HG03064 (cell line): ENCODE measurements at regions not wholly inside any gene's neighbourhood (a gene's known extent, or its start where the extent isn't known, plus 50 kb on each side); places are given as distances from the start of the nearest gene placed in this dataset.

Experiments used
- ATAC-seq: cut with Tn5 transposase; IDR thresholded peaks from one replicate; pipeline ENCODE4 v1.9.1; 2021; ENCODE audit warnings: low read depth; ENCODE audit not compliant: unreplicated experiment

DNA sequence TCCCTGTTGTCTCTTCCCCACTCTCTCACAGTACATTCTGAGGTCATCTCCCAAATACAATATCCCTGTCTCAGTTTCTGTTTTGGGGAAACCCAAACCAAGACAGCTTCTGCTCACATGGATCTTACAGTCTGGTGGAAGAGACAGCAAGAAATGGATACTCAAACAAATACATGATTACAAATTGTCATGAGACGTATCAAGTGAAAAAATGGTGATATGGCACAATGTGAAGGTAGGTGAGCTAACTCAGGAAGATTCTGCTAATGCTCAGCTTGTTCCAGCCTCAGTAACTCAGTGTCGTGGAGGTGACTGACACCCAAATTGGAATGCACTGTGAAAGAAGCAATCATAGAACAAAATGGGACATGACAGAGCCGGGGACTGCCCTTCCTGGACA is 68.3 kb downstream of the CHST1 start:
- ATAC-seq = no peak

DNA sequence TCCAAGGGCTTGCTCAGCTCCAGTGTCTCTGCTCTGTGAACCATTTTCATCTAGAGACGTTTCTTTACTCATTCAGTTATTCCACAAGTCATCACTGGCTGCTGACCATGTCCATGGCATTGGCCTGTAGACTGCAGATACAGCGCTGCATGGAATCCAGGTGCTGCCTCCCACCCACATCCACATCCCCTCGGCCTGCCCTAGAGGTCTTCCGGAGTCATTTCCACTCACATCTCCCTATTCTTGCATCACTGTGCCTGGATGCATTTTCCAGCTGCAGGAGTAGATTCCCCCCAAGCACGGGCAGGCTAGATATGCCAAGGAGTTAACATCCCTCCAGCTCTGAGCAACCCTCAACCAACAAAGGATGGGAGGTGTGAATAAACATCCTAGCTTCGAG is 68.9 kb downstream of the CHST1 start:
- no peak for ATAC-seq

DNA sequence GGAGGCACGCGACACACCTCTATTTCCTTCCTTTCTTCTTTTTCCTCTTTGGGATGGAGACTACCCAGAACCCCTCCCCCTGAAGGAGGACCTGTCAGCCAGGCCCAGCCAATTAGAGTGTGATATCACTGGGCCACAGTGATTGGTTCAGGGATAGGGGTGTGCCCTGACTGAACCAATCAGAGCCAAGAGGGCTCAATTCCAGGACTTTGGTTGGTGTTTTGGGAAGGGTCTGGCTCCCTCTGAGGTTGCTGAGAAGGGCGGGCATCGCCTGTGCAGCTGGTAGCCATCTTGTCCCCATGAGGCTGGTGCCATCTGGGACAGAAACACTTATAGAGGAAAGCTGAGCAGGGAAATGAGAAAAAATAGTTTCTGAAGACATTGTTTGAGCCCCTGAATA is 71.4 kb downstream of the CHST1 start:
- no peak for ATAC-seq

DNA sequence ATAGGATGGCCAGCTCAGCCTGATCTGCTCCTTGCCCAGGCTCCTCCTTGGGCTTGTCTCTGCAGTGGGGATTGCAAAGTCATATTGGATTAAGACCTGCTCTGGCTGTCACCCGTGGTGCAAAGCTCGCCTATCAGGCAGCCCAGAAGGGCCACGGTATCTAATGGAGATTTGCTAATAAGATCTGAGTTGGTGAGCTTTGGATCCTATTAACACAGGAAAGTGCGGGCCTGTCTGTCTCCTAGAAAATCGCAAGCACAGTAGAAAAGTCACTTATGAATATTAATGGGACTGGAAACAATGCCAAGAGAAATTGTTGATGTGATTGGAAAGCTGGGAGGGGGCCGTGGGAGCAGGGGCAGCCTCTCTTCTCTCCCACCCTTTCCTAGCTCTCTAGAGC is 72.8 kb downstream of the CHST1 start:
- no peak for ATAC-seq

DNA sequence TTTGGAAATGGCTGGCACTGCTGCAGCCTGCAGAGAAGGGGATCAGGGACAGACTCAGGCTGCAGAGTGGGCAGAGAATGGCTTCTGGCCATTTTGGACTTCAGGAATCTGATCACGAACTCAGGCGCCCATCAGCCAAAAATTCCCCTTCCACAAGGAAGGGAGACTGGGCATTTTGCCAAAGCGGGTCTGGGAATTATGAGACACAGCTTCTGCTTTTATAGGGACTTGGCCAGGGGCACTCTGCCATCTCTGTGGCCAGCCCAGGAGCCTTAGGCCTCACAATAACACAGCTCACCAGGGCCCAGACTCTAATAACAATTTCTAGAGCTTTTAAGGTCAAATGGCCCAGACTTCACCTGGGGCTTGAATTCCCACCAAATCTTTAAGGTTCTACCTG is 74.7 kb downstream of the CHST1 start:
- ATAC-seq = no peak

DNA sequence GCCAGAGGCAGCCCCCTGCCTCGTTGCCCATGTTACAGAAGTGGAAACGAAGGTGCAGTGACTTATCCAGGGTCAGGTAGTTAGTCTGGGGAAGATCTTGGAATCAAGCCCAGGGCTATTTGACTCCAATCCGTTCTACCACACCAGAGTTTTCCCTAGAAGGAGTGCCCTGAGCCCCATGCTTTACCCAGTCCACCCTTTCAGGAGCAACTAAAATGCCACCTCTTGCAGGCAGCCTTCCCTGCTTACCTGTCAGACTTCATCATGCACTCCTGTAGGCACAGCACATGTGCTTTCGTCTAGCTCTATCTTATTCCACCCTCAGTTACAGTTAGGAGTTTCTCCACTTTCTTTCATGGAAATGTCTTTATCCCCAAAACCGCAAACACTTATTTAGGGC is 80.2 kb downstream of the CHST1 start:
- no peak for ATAC-seq

DNA sequence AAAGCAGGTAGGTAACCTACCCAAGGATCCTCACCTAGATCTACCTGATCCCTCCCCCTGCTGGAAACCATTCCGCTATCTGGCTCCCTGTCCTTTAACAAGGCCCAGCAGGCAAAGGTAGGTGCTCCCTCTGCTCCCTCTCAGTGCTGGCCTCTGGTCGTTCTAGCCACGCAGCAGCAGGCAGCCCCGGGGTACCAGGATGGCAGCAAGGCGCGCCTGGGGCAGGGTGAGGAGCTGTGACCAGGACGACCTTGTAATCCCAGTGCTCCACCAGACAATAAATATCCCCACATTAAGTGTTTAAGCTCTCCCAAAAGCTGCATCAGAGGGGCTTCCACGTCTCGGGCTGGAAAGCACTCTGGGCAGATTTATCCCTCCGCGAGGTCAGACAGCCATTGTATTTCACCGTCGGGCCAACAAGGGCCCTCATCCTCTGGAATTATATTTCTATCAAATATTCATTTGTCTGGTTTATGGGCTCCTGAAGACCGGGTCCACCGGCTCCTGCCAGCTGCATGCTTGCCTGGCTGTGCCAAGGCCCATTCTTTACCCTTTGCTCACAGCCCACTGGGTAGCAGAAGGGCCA is 81.3 kb downstream of the CHST1 start:
- ATAC-seq = no peak

DNA sequence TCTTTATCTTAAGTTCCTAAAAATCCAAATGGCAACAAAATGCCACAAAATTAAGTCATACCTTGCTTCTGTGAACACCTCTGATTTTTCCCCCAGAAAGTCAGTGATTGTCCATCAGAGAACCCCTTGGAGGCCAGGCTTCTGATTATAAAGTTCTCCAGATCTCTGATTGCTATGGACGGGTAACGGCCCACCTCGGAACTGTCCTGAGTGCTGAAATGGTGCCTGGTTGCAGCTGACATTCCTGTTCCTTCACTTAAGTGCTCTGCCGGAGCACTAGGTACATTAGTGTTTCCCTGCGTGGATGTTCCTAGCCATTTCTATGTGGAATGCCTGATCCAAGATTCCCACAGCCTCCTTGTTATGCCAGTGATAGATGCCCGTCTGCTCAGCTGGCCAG is 85.0 kb downstream of the CHST1 start:
- no peak for ATAC-seq

DNA sequence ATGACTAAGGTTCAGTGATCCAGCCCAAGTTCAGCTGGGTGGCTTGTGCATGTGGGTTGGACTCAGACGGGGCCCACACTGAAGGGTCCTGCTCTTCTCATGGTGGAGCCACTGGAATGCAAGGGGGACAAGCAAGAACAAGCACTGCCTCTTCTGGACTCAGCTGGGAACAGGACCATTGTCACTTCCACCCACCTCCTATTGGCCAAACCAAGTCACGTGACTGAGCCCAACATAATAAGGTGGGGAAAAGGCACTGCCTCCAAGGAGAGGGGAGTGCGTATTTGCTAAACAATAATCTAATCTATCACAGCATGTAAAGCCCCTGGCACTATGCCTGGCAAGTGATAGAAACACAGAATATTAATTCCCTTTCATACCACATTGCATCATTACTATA is 87.1 kb downstream of the CHST1 start:
- no peak for ATAC-seq

DNA sequence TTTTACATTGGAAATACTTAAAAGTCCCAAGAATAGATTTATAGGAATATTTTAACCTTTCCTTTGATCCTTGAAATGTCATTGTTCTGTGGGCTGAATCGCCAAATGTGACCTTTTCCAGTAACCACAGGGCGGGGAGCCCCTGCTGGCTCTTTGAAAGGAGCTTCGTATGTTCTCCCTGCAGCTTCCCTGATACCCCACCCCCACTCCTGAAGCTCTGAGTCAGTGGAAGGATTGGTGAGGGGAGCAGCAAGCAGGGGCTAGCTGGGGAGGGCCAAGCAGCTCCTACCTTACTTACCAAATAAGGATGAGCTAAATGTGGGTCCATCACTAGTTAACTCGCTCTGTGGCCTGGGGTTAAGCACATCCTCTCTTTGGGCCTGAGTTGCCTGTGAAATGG is 87.7 kb downstream of the CHST1 start:
- ATAC-seq = no peak

DNA sequence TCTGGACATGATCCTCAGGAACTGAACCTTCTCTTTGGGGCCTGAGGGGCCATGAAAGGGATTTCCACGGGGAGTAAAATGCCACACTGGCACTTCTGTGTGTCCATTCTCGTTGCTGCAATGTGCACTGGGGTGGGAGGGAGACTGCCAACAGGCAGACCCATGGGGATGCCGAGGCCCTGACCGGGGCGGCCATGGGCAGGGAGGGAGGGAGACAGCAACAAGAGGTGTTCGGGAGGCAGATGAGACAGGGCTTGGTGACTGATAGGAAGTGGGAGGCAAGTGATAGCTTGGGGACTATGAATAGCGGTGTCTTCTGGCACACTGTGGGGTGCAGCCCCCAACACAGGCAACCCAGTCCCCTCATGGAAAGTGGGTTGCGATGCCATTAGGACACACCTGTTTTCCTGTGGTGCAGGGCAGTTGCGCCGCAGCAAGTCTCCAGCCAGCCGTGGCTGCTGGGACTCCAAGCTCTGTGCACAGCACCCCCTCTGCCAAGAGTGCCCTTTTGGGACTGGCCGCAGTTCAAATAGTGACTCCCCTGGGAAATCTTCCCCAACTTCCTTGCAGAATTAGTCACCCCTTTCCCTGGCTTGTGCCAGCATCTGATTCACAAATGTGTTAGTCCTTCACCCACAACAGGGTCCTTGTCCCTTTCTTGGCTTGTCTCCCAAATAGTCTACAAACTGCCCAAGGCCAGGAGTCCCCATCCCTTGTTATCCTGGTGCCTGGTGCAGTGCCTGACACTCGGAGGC is 88.8 kb downstream of the CHST1 start:
- no peak for ATAC-seq

DNA sequence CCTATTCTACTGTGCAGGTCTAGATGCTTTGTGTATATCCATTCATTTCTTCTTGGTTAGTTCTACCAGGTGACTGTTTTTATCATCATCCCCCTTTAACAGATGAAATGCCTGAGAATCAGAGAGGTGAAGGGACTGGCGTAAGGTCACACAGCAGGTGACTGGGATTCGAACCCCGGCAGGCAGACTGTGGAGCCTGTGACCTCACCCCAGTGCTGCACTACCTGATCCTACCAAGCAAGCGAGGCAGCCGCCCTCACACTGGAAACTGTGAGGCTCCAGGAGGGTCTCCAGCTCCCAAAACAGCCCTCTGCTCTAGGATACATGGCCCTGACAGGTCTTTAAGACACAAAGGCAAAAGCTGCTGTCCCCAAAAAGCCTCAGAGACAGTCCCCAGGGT is 91.7 kb downstream of the CHST1 start:
- ATAC-seq = no peak

DNA sequence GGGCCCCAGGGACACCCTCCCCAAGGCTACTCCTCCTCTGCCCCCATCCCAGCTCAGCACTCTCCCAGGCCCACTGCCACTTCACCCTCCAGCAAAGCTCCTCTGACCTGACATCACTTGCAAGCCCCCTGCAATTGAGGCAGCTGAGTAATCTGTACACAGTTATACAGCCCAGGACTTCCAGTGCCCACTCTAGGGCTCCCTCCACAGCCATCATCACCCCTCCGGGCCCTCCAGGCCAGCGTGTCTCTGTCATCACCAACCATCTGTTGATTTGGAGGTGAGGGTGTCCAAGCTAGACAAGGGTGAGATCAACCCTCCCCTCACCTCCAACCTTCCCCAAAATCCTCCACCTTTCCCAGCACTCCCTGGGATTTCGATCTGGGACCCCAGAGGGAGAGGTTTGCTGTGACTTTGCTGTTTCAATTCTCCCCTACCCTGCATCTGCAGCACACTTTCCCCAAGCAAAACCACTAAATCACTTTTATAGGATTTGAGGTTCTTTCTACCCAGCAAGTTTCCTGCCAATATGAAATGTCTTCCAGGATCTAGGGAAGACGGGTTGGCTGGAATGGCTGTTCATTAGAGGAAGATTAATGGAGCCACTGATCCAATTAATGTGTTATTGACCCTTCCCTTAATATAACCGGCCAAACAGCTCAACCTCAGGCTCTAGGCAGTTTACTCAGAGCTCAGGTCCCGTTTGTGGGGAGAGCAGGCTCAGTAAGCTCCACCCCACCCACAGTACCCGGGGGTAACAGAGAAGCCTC is 92.9 kb downstream of the CHST1 start:
- no peak for ATAC-seq

DNA sequence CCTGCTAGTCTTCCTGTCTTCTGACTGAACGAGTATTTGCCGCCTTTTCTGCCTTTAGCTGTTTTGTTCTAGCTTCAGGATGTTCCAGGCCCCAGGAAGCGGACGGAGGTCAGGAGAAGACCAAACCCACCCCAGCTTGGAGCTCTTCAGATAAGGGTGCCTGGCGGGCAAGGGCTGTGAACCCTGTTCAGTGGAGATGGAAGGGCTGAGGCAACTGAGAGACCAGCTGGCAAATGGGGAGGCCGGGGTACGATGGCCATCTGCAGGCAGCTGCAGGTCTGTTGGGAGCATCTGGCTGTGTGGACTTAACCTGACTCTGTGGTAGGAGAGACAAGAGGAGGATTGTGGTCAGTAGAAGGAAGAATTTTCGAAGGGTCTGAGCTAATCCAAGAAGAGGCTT is 95.6 kb downstream of the CHST1 start:
- ATAC-seq = no peak

DNA sequence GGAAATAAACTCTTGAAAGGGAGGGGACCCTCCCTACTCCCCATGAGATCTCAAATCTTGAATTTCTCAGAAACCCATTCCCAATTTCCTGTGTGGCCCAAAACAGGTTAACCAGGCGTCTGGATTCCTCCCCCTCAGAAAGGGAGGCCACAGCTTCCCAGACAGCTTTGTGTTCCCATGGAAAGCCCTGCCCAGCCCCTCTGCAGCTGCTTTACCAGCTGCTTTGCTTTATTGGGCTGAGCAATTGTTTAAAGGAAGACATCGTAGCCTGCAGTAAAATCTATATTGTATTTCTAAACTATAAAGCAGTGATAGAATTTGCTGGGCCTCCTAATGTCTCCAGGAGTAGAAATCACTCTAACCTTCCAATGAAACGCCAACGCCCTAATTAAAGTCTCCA is 97.4 kb downstream of the CHST1 start:
- no peak for ATAC-seq

DNA sequence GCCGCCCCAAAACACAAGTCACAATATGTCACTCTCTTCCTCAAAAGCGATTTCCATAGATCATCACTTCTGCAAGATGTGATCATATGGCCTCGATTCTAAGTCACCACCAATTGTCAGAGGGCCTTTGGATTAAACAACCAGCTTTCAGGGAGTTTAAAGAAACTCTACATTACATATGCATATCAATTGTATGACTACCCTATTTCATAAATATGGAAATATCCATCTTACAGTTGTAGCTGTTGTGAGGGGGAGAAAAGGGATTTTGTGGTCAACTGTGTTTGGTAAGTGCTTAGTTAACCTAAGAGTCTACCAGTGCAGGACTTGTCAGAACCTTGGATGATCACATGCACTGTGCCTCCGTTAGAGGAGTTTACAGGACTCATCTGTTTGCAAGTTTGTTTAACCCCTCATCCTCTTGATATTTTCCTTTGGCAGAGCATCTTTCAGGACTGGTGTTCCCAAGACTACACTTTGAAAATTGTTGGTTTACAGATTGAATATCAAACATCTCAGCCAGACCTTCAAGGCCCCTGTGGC is 99.9 kb downstream of the CHST1 start:
- no peak for ATAC-seq

DNA sequence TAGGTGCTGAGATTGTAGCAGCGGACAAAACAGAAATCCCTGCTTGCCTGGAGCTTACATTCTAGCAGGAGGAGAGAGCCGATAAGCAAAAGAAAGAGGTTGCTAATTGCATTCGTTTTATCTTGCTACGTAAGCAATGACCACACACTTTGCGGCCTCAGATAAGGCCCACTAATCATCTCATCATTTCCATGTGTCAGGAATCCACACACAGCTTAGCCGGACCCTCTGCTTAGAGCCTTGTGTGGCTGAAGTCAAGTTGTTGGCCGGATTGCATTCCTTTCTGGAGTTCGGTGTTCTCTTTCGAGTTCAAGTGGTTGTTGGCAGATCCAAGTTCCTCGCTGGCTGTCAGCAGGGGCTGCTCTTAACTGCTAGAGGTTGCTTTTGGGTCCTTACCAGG is 101.6 kb downstream of the CHST1 start:
- no peak for ATAC-seq

DNA sequence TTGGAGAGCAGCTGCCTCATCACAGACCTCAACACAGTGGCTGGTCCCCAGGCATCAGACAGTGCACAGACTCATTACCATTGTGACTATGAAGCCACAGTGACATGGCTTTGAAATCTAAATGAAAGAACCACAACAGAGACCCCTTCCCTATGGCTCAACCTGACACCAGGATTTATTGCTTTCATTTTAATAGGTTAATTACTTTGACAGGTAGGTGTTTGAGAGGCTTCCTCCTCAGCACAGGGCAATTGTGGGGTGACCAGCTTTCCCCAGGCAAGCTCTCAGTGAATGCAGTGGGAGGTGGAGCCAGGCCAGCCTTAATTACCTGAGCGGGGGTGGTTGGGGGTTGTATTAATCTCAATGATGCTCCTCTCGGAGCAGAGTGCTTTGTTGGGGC is 102.3 kb downstream of the CHST1 start:
- no peak for ATAC-seq

DNA sequence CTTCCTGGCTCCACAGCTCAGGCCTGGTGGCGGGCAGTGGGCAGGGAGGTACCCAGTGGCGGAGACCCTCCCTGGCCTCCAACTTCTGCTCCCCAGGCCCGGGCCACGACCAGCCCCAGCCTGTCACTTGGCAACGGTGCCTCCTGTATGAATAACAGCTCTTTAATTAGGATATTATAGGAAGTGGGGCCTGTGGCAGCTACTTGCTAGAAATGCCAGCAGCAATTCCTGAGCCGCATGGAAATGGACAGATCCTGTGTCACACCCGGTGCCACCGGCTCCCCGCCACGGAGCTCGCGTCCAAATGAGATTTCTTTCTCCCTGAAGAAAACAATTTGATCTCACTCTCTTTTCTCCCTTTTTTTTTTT is 104.5 kb downstream of the CHST1 start:
- no peak for ATAC-seq

DNA sequence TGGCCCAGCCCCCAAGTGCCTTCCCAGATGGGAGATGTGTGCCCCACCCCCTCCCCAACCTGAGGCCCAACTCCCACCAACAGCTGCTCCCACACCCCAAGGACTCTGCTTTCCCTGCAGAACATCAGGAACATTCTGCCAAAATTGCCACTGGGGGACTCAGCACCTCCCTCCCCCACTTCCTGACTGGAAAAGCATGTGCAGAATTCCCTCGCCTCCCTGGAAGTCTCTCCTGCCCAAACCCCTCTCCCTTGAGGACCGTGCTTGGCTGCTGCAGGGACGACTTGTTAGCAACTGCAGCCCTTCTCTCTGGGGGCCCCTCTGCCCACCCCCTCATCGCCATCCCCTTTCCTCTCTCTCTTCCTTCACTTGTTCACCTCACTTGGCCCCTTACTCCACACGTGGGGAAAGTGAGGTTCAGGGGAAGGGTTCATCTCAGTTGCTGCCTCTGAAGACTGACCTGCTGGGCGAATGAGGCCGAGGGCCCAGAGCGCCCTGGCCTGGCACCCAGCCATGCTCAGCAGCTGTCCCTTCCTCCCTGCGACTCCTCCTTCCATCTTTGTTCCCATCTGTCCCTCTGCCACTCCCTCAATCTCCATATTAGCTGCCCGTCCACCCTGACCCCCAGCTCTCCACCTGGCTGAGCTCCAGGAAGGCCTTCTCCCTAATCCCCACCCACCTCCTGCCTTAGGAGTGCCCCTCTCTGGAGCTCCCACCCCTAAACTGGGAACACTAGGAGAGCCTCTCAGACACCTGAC is 105.1 kb downstream of the CHST1 start:
- ATAC-seq = no peak
